HFFc6 (cell line): ENCODE measurements at regions not wholly inside any gene's neighbourhood (a gene's known extent, or its start where the extent isn't known, plus 50 kb on each side); places are given as distances from the start of the nearest gene placed in this dataset.

Experiments
- DNase-seq: peaks from one replicate; pipeline ENCODE4 v3.0.0-alpha.2; 2018
- H3K27ac Mint-ChIP-seq: 2 replicates; pipeline ENCODE4 v1.8.0; 2020; ENCODE audit warnings: mild to moderate bottlenecking, mixed read lengths
- H3K27me3 Mint-ChIP-seq: 2 replicates; pipeline ENCODE4 v1.8.0; 2021; ENCODE audit warnings: mild to moderate bottlenecking, moderate library complexity, mixed read lengths; ENCODE audit not compliant: insufficient read depth
- H3K36me3 Mint-ChIP-seq: 2 replicates; pipeline ENCODE4 v1.8.0; 2021; ENCODE audit warnings: low read depth, mixed read lengths
- H3K4me1 Mint-ChIP-seq: 2 replicates; pipeline ENCODE4 v1.8.0; 2020; ENCODE audit warnings: low read depth, mixed read lengths
- H3K4me3 Mint-ChIP-seq: 2 replicates; pipeline ENCODE4 v1.8.0; 2020; ENCODE audit warnings: mild to moderate bottlenecking, moderate library complexity, mixed read lengths
- H3K9me3 Mint-ChIP-seq: 2 replicates; pipeline ENCODE4 v1.8.0; 2020; ENCODE audit warnings: mild to moderate bottlenecking, mixed read lengths
- CTCF ChIP-seq: fragments of 200-600 bp; sonication (generic); IDR thresholded peaks from 2 replicates; pipeline ENCODE4 v1.5.0; 2021; ENCODE audit warnings: antibody characterized with exemption, mild to moderate bottlenecking

- no peak for DNase-seq
- Mint-ChIP-seq H3K27me3 (no peaks in the 10 kb centered on the region; the same call in 1 of the 2 replicates), H3K4me3 (no peak overlapping the region), H3K36me3 (no peaks in the 10 kb centered on the region), H3K4me1 (peaks cover 13% of the 10 kb centered on the region), H3K27ac (no peak overlapping the region), H3K9me3 (no peaks in the 10 kb centered on the region)
- no peak for TF ChIP-seq CTCF
Observed at GRCh38 chr13:33913829-33914228, 95.9 kb downstream of the RFC3 start.

GRCh38 chr13:33917190-33917589 lies 99.2 kb downstream of the RFC3 start:
- DNase-seq: no peak
- no peaks in the 10 kb centered on the region for H3K9me3 Mint-ChIP-seq
- H3K36me3 Mint-ChIP-seq: no peaks in the 10 kb centered on the region

GRCh38 chr13:33918199-33918932 lies 100.4 kb downstream of the RFC3 start:
- peak; percentile 83 for DNase-seq
- Mint-ChIP-seq H3K4me1 (peaks cover 20% of the 10 kb centered on the region), H3K4me3 (peak overlapping the region; percentile 37), H3K9me3 (no peaks in the 10 kb centered on the region), H3K27me3 (peaks cover 2% of the 10 kb centered on the region), H3K27ac (no peak overlapping the region), H3K36me3 (no peaks in the 10 kb centered on the region)
- TF ChIP-seq CTCF: 0 out of 2 replicates have a peak, but pooled peaks have one; percentile 10

More at GRCh38 chr13:33917190-33917589, 99.2 kb downstream of the RFC3 start:
- Mint-ChIP-seq H3K27me3 (peaks cover 2% of the 10 kb centered on the region), H3K27ac (no peak overlapping the region), H3K4me1 (peaks cover 20% of the 10 kb centered on the region), H3K4me3 (no peak overlapping the region)
- no peak for TF ChIP-seq CTCF

- Mint-ChIP-seq H3K9me3 (no peaks in the 10 kb centered on the region), H3K27ac (no peak overlapping the region), H3K27me3 (peaks cover 2% of the 10 kb centered on the region), H3K4me1 (peaks cover 20% of the 10 kb centered on the region), H3K36me3 (no peaks in the 10 kb centered on the region), H3K4me3 (peak overlapping the region; percentile 37; the same call in 1 of the 2 replicates)
- no peak for TF ChIP-seq CTCF
- DNase-seq: no peak
Observed at GRCh38 chr13:33919120-33919519, 101.2 kb downstream of the RFC3 start.

GRCh38 chr13:33925563-33925962 lies 107.6 kb downstream of the RFC3 start:
- peaks cover 2% of the 10 kb centered on the region for H3K27me3 Mint-ChIP-seq
- H3K36me3 Mint-ChIP-seq: no peaks in the 10 kb centered on the region
- no peak for TF ChIP-seq CTCF
- no peak overlapping the region for H3K4me3 Mint-ChIP-seq
- no peak for DNase-seq
- peaks cover 8% of the 10 kb centered on the region for H3K4me1 Mint-ChIP-seq
- no peak overlapping the region for H3K27ac Mint-ChIP-seq
- H3K9me3 Mint-ChIP-seq: no peaks in the 10 kb centered on the region
